Activated CD4-positive, alpha-beta memory T cell treated with anti-CD3 and anti-CD28 coated beads, Interleukin-2, amount 10 ng/mL, durations not matched to agents 7 days and 5 days (primary cell): ENCODE measurements at regions not wholly inside any gene's neighbourhood (a gene's known extent, or its start where the extent isn't known, plus 50 kb on each side); places are given as distances from the start of the nearest gene placed in this dataset.

ENCODE experiments used
- CTCF ChIA-PET: fragments of 350-600 bp; sonication (Branson Sonifier 250); formaldehyde crosslinking; loops from one replicate; lab custom pipeline; 2021; ENCODE audit warnings: antibody characterized with exemption, inconsistent platforms; lab: Charles Lee
- POLR2A ChIA-PET: fragments of 350-600 bp; sonication (Branson Sonifier 250); formaldehyde crosslinking; loops from one replicate; lab custom pipeline; 2021; ENCODE audit warnings: antibody characterized with exemption; lab: Charles Lee
- DNase-seq: peaks from one replicate; pipeline ENCODE4 v3.0.0-alpha.2; 2020
- H3K27ac Mint-ChIP-seq: one replicate; pipeline ENCODE4 v1.8.0; 2021; ENCODE audit warnings: mild to moderate bottlenecking, mixed read lengths
- H3K27me3 Mint-ChIP-seq: one replicate; pipeline ENCODE4 v1.8.0; 2021; ENCODE audit warnings: mixed read lengths
- H3K36me3 Mint-ChIP-seq: one replicate; pipeline ENCODE4 v1.8.0; 2021; ENCODE audit warnings: low read depth, mixed read lengths
- H3K4me1 Mint-ChIP-seq: one replicate; pipeline ENCODE4 v1.8.0; 2021; ENCODE audit warnings: mixed read lengths
- H3K4me3 Mint-ChIP-seq: one replicate; pipeline ENCODE4 v1.8.0; 2021; ENCODE audit warnings: mild to moderate bottlenecking, mixed read lengths
- H3K9me3 Mint-ChIP-seq: one replicate; pipeline ENCODE4 v1.8.0; 2021; ENCODE audit warnings: mixed read lengths

GRCh38 chr15:81500081-81500480 lies 126.1 kb upstream of the TMC3 start:
- H3K36me3 Mint-ChIP-seq: no peaks in the 10 kb centered on the region
- no peaks in the 10 kb centered on the region for H3K4me1 Mint-ChIP-seq
- H3K4me3 Mint-ChIP-seq: no peak overlapping the region
- H3K27ac Mint-ChIP-seq: no peak overlapping the region
- ChIA-PET CTCF (no interaction called here), POLR2A (no interaction called here)
- peaks cover 1% of the 10 kb centered on the region for H3K27me3 Mint-ChIP-seq
- H3K9me3 Mint-ChIP-seq: no peaks in the 10 kb centered on the region
- DNase-seq: no peak

GRCh38 chr15:81498294-81498693 lies 124.3 kb upstream of the TMC3 start:
- Mint-ChIP-seq H3K4me1 (no peaks in the 10 kb centered on the region), H3K4me3 (no peak overlapping the region), H3K27me3 (no peaks in the 10 kb centered on the region), H3K36me3 (no peaks in the 10 kb centered on the region), H3K9me3 (no peaks in the 10 kb centered on the region), H3K27ac (no peak overlapping the region)
- CTCF ChIA-PET: no interaction called here
- no peak for DNase-seq
- POLR2A ChIA-PET: no interaction called here

GRCh38 chr15:81497238-81497637 lies 123.2 kb upstream of the TMC3 start:
- CTCF ChIA-PET: no interaction called here
- Mint-ChIP-seq H3K9me3 (no peaks in the 10 kb centered on the region), H3K27me3 (no peaks in the 10 kb centered on the region), H3K4me1 (no peaks in the 10 kb centered on the region), H3K36me3 (no peaks in the 10 kb centered on the region), H3K4me3 (no peak overlapping the region), H3K27ac (no peak overlapping the region)
- POLR2A ChIA-PET: no interaction called here
- DNase-seq: no peak

- H3K4me1 Mint-ChIP-seq: no peaks in the 10 kb centered on the region
- no peak overlapping the region for H3K27ac Mint-ChIP-seq
- no peaks in the 10 kb centered on the region for H3K9me3 Mint-ChIP-seq
- DNase-seq: no peak
- peaks cover 3% of the 10 kb centered on the region for H3K27me3 Mint-ChIP-seq
- H3K4me3 Mint-ChIP-seq: no peak overlapping the region
- POLR2A ChIA-PET: no interaction called here
- CTCF ChIA-PET: no interaction called here
- H3K36me3 Mint-ChIP-seq: no peaks in the 10 kb centered on the region
These were observed 121.9 kb upstream of the TMC3 start for GRCh38 chr15:81495780-81496467.

GRCh38 chr15:81492969-81493645 lies 119.1 kb upstream of the TMC3 start:
- DNase-seq: no peak
- H3K9me3 Mint-ChIP-seq: no peaks in the 10 kb centered on the region
- H3K4me3 Mint-ChIP-seq: no peak overlapping the region
- H3K27ac Mint-ChIP-seq: no peak overlapping the region
- H3K36me3 Mint-ChIP-seq: no peaks in the 10 kb centered on the region
- ChIA-PET CTCF (no interaction called here), POLR2A (no interaction called here)
- peaks cover 7% of the 10 kb centered on the region for H3K27me3 Mint-ChIP-seq
- no peaks in the 10 kb centered on the region for H3K4me1 Mint-ChIP-seq

DNA sequence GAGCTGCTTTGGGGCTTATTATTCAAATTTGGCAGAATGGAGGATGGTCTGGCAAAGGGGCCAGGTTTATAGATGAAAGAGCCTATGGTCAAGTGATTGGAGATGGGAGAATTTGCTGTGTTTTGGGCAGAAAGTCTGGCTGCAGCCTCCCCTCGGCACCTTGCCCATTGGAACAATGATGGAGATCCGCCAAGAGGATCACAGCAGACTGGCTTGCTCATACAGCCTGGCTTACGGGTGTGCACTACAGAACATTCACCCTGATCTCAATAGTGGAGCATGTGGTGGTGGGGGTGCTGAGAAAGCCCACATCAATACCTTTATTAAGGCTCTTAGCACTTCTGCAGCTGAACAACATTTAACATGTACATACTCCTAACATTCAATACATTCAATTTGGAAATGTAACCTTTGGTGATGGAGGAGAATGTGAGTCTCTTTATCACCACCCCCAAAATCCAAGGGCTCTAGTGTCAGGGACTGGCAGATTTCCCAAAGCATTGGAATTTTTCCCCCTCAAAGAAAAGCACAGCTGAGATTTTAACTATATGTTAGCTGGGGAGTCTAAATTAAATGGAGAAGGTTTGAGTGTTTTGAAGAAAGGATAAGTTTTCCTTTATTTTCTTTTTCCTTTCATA lies 118.4 kb upstream of the TMC3 start:
- Mint-ChIP-seq H3K4me1 (no peaks in the 10 kb centered on the region), H3K9me3 (no peaks in the 10 kb centered on the region), H3K27ac (no peak overlapping the region), H3K27me3 (peaks cover 7% of the 10 kb centered on the region), H3K36me3 (no peaks in the 10 kb centered on the region), H3K4me3 (no peak overlapping the region)
- POLR2A ChIA-PET: no interaction called here
- DNase-seq: no peak
- CTCF ChIA-PET: no interaction called here

DNA sequence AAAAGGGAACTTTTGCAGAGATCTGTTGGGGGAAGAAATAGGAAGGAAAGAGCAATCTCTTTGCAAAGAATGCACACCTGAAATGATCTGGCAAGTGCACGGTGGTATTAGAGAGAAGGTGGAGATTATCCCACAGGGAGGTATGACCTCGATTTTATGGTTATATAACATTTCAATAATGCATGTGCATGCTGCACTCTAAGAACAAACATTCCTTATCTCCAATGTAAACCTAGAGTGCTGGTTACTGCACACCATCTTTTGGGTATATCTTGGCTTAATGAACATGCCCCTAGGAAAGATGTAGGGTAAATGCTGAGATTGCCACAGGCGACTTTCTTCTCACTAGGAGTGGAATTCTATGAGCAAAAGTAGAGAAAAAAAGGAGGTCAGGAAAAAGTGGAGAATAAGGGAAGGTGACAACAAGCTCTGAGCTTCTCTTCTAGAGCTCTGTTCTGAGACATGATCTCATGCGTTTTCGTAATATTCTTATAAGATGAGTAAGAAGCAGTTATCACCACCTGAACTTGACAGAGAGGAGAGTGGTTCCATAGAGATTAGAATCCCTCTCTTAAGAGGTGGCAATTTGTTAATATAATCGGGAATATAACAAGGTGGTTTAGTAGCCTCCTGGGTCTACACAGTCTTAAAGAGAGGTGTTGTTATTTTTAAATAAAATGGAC lies 117.5 kb upstream of the TMC3 start:
- H3K9me3 Mint-ChIP-seq: no peaks in the 10 kb centered on the region
- no peak overlapping the region for H3K4me3 Mint-ChIP-seq
- H3K4me1 Mint-ChIP-seq: no peaks in the 10 kb centered on the region
- H3K27me3 Mint-ChIP-seq: peaks cover 7% of the 10 kb centered on the region
- H3K27ac Mint-ChIP-seq: no peak overlapping the region
- CTCF ChIA-PET: no interaction called here
- H3K36me3 Mint-ChIP-seq: no peaks in the 10 kb centered on the region
- POLR2A ChIA-PET: no interaction called here
- no peak for DNase-seq

DNA sequence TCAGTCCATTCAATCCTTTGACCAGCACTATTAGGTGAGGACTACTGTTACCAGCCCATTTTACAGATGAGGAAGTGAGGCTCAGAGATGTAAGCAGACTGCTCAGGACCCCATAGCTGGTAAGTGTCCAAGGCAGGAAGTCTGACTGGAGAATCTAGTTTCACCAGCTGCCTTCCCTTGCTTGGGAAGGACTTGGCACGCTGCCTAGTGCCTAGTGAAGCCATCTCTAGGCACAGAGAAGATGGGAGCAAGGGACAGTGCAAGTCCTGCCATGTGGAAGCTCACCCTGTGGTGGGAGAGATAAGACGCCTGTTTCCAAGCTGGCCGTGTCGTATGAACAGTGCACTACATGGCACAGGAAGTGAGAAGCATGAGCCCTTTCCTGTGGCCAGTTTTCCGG lies 111.8 kb upstream of the TMC3 start:
- DNase-seq: no peak
- ChIA-PET CTCF (interaction anchor here (0.7 kb wide), 1 partner anchor 9 kb away, joined by 3 read pairs; no protein-coding TSS in a partner anchor), POLR2A (no interaction called here)
- no peaks in the 10 kb centered on the region for H3K36me3 Mint-ChIP-seq
- H3K4me1 Mint-ChIP-seq: no peaks in the 10 kb centered on the region
- H3K27me3 Mint-ChIP-seq: peaks cover 4% of the 10 kb centered on the region
- no peaks in the 10 kb centered on the region for H3K9me3 Mint-ChIP-seq
- no peak overlapping the region for H3K4me3 Mint-ChIP-seq
- H3K27ac Mint-ChIP-seq: no peak overlapping the region

- H3K4me3 Mint-ChIP-seq: no peak overlapping the region
- no peaks in the 10 kb centered on the region for H3K9me3 Mint-ChIP-seq
- ChIA-PET CTCF (no interaction called here), POLR2A (no interaction called here)
- H3K36me3 Mint-ChIP-seq: no peaks in the 10 kb centered on the region
- no peaks in the 10 kb centered on the region for H3K4me1 Mint-ChIP-seq
- no peak overlapping the region for H3K27ac Mint-ChIP-seq
- peaks cover 4% of the 10 kb centered on the region for H3K27me3 Mint-ChIP-seq
- no peak for DNase-seq
These were observed 110.3 kb upstream of the TMC3 start for GRCh38 chr15:81484086-81484955.

DNA sequence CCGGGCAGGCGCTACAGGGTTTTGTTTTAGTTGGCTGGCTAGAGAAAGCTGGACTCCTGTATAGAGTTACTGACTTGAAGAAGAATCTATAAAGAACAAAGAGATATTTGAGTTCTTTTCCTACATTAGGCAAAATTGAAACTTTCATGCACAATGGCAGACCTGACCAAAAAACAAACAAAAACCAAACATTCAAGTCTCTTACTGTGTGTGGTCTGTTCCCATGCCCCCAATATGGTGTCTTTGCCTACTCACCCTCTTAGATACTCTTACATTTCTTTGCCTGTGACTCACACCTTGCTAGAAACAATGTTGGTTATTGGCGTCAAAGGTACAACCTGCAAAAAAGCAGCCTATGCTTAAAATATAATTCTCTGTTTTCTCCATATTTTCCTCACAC lies 109.5 kb upstream of the TMC3 start:
- Mint-ChIP-seq H3K27ac (no peak overlapping the region), H3K4me1 (no peaks in the 10 kb centered on the region), H3K4me3 (no peak overlapping the region), H3K9me3 (no peaks in the 10 kb centered on the region), H3K36me3 (no peaks in the 10 kb centered on the region), H3K27me3 (peaks cover 6% of the 10 kb centered on the region)
- ChIA-PET CTCF (no interaction called here), POLR2A (no interaction called here)
- no peak for DNase-seq

- no peak for DNase-seq
- ChIA-PET CTCF (interaction anchor here (1.5 to 1.8 kb wide), 4 partner anchors 11 to 206 kb away, joined by 3 to 7 read pairs (median 6); no protein-coding TSS in a partner anchor), POLR2A (no interaction called here)
- H3K36me3 Mint-ChIP-seq: no peaks in the 10 kb centered on the region
- H3K4me1 Mint-ChIP-seq: no peaks in the 10 kb centered on the region
- H3K27me3 Mint-ChIP-seq: peaks cover 8% of the 10 kb centered on the region
- no peaks in the 10 kb centered on the region for H3K9me3 Mint-ChIP-seq
- H3K27ac Mint-ChIP-seq: no peak overlapping the region
- no peak overlapping the region for H3K4me3 Mint-ChIP-seq
These were observed 107.3 kb upstream of the TMC3 start for GRCh38 chr15:81481346-81481745.

DNA sequence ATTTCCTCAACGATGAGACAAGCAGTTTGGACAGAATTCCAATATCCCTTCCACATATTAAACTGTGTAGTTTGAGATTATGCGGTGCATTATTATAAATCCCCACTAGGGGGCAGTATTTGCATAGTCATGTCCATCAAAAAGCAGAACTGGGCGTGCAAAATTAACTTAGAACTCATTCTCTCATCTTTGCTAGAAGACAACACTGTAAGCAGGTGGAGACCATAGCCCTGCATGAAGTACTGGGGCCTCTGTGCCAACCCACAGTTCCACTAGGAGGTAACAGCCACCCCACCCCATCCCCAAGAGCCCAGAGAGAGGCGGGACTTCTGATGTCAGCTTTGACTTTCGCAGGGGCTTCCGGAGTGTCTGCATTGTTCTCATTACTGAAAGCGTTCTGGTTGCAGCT lies 106.6 kb upstream of the TMC3 start:
- H3K4me1 Mint-ChIP-seq: no peaks in the 10 kb centered on the region
- no peak overlapping the region for H3K4me3 Mint-ChIP-seq
- H3K36me3 Mint-ChIP-seq: no peaks in the 10 kb centered on the region
- ChIA-PET CTCF (interaction anchor here (0.5 to 1.8 kb wide), 5 partner anchors 10 to 661 kb away, joined by 3 to 7 read pairs (median 6); no protein-coding TSS in a partner anchor), POLR2A (no interaction called here)
- peaks cover 8% of the 10 kb centered on the region for H3K27me3 Mint-ChIP-seq
- H3K27ac Mint-ChIP-seq: no peak overlapping the region
- no peaks in the 10 kb centered on the region for H3K9me3 Mint-ChIP-seq
- DNase-seq: no peak
